GM23338 (cell line): ENCODE measurements at regions not wholly inside any gene's neighbourhood (a gene's known extent, or its start where the extent isn't known, plus 50 kb on each side); places are given as distances from the start of the nearest gene placed in this dataset.

Experiments
- ATAC-seq: fragments of 200-7000 bp; cut with Tn5 transposase; 3 replicates; pipeline ENCODE4 v1.9.1; 2020
- DNase-seq: peaks from one replicate; pipeline ENCODE4 v3.0.0-alpha.2; 2015; ENCODE audit warnings: low spot score
- H2AFZ ChIP-seq: fragments of 200-600 bp; sonication (generic); 2 replicates; pipeline ENCODE4 v1.8.0; 2016; ENCODE audit warnings: antibody characterized with exemption, mild to moderate bottlenecking, moderate library complexity
- H3F3A ChIP-seq: fragments of 200-600 bp; sonication (generic); replicated peaks from 2 replicates; pipeline ENCODE4 v1.8.0; 2017; ENCODE audit warnings: antibody characterized with exemption, mixed run types, low read depth
- H3K27ac ChIP-seq: fragments of 200-600 bp; sonication (generic); 2 replicates; pipeline ENCODE4 v1.6.1; 2016; ENCODE audit warnings: low read depth
- H3K27me3 ChIP-seq: fragments of 200-600 bp; sonication (generic); 2 replicates; pipeline ENCODE4 v1.8.0; 2016; ENCODE audit warnings: mild to moderate bottlenecking, mixed run types, moderate library complexity; ENCODE audit not compliant: insufficient read depth
- H3K36me3 ChIP-seq: fragments of 200-600 bp; sonication (generic); 2 replicates; pipeline ENCODE4 v1.8.0; 2016; ENCODE audit warnings: mild to moderate bottlenecking; ENCODE audit not compliant: insufficient read depth
- H3K4me1 ChIP-seq: fragments of 200-600 bp; sonication (generic); 2 replicates; pipeline ENCODE4 v1.8.0; 2016; ENCODE audit warnings: mild to moderate bottlenecking, moderate library complexity; ENCODE audit not compliant: insufficient read depth
- H3K4me2 ChIP-seq: fragments of 200-600 bp; sonication (generic); 2 replicates; pipeline ENCODE4 v1.7.1; 2017; ENCODE audit warnings: mixed run types
- H3K4me3 ChIP-seq: fragments of 200-600 bp; sonication (generic); 2 replicates; pipeline ENCODE4 v1.6.1; 2016; ENCODE audit warnings: mixed run types
- H3K79me2 ChIP-seq: fragments of 200-600 bp; sonication (generic); replicated peaks from 2 replicates; pipeline ENCODE4 v1.8.0; 2017; ENCODE audit warnings: mild to moderate bottlenecking; ENCODE audit not compliant: insufficient read depth
- H3K9me2 ChIP-seq: fragments of 200-600 bp; sonication (generic); 2 replicates; pipeline ENCODE4 v1.8.0; 2017; ENCODE audit not compliant: insufficient read depth
- H4K20me1 ChIP-seq: fragments of 200-600 bp; sonication (generic); replicated peaks from 2 replicates; pipeline ENCODE4 v1.8.0; 2017; ENCODE audit warnings: mild to moderate bottlenecking; ENCODE audit not compliant: insufficient read depth
- H3K27ac Mint-ChIP-seq: 2 replicates; pipeline ENCODE4 v1.8.0; 2020; ENCODE audit warnings: inconsistent platforms, mild to moderate bottlenecking, moderate library complexity, mixed read lengths
- H3K27me3 Mint-ChIP-seq: 3 replicates; pipeline ENCODE4 v1.8.0; 2022; ENCODE audit warnings: low read depth, mild to moderate bottlenecking, moderate library complexity, mixed read lengths, inconsistent platforms; ENCODE audit not compliant: insufficient read depth, poor library complexity
- H3K36me3 Mint-ChIP-seq: 3 replicates; pipeline ENCODE4 v1.8.0; 2021; ENCODE audit warnings: low read depth, mild to moderate bottlenecking, inconsistent platforms, moderate library complexity, mixed read lengths
- H3K4me1 Mint-ChIP-seq: 3 replicates; pipeline ENCODE4 v1.8.0; 2020; ENCODE audit warnings: mild to moderate bottlenecking, inconsistent platforms, mixed read lengths
- H3K4me3 Mint-ChIP-seq: 3 replicates; pipeline ENCODE4 v1.8.0; 2021; ENCODE audit warnings: moderate library complexity, mild to moderate bottlenecking, inconsistent platforms, mixed read lengths
- H3K9me3 Mint-ChIP-seq: 3 replicates; pipeline ENCODE4 v1.8.0; 2020; ENCODE audit warnings: moderate library complexity, mild to moderate bottlenecking, inconsistent platforms, mixed read lengths
- CREB1 ChIP-seq: fragments of 250-450 bp; sonication (Bioruptor Pico); IDR thresholded peaks from 2 replicates; pipeline ENCODE4 v1.5.0; 2020; ENCODE audit warnings: low read depth, mild to moderate bottlenecking, moderate library complexity
- CTCF ChIP-seq, 2 experiments: fragments of 200-600 bp in 1 of 2; sonication (generic) in 1 of 2; conservative IDR thresholded peaks; 2 replicates each; pipeline versions ENCODE4 v1.5.1 to v1.6.1; 2016 to 2017; ENCODE audit warnings: antibody characterized with exemption in 2 of 2, low read depth in 2 of 2, mild to moderate bottlenecking in 2 of 2, moderate library complexity in 1 of 2
- EZH2 ChIP-seq: fragments of 200-600 bp; sonication (generic); IDR thresholded peaks from one replicate; pipeline ENCODE4 v1.8.0; 2017; ENCODE audit warnings: antibody characterized with exemption, mild to moderate bottlenecking, low read depth; ENCODE audit not compliant: unreplicated experiment
- EZH2phosphoT487 ChIP-seq: fragments of 200-600 bp; sonication (generic); IDR thresholded peaks from one replicate; pipeline ENCODE4 v1.8.1; 2018; ENCODE audit warnings: antibody characterized with exemption; ENCODE audit not compliant: unreplicated experiment
- JUNB ChIP-seq: IDR thresholded peaks from one replicate; pipeline ENCODE4 v1.6.1; 2016; ENCODE audit warnings: antibody characterized with exemption; ENCODE audit not compliant: unreplicated experiment
- POLR2AphosphoS5 ChIP-seq: IDR thresholded peaks from 2 replicates; pipeline ENCODE4 v1.6.1; 2016; ENCODE audit warnings: antibody characterized with exemption, low read depth
- ZNF462 ChIP-seq: fragments of 250-450 bp; sonication (Bioruptor Pico); IDR thresholded peaks from 2 replicates; pipeline ENCODE4 v1.5.0; 2020; ENCODE audit warnings: mild to moderate bottlenecking, moderate library complexity

- Histone ChIP-seq H3F3A (no peaks in the 10 kb centered on the region), H3K4me1 (peaks cover 33% of the 10 kb centered on the region), H3K4me2 (no peak overlapping the region), H3K27ac (no peak overlapping the region), H2AFZ (no peak overlapping the region), H3K79me2 (no peaks in the 10 kb centered on the region), H3K36me3 (no peaks in the 10 kb centered on the region), H3K9me2 (peaks cover 23% of the 10 kb centered on the region; the same call in 1 of the 2 replicates), H4K20me1 (no peaks in the 10 kb centered on the region), H3K4me3 (no peak overlapping the region), H3K27me3 (peaks cover 9% of the 10 kb centered on the region; the same call in 1 of the 2 replicates)
- Mint-ChIP-seq H3K9me3 (no peaks in the 10 kb centered on the region), H3K4me3 (no peak overlapping the region; the same call in 2 of the 3 replicates), H3K36me3 (no peaks in the 10 kb centered on the region), H3K4me1 (peaks cover 33% of the 10 kb centered on the region), H3K27me3 (peaks cover 6% of the 10 kb centered on the region), H3K27ac (no peak overlapping the region)
- DNase-seq (no peak), ATAC-seq (no peak)
- no peak for TF ChIP-seq CREB1
- no peak for TF ChIP-seq ZNF462
- TF ChIP-seq JUNB = no peak
- TF ChIP-seq EZH2phosphoT487 = no peak
Measured at GRCh38 chr6:40916845-40917244, 122.2 kb downstream of the UNC5CL start.

- no peak overlapping the region for H3K4me3 Mint-ChIP-seq
- Histone ChIP-seq H3K27me3 (peaks cover 9% of the 10 kb centered on the region; the same call in 1 of the 2 replicates), H3K4me2 (no peak overlapping the region), H3F3A (no peaks in the 10 kb centered on the region), H3K36me3 (no peaks in the 10 kb centered on the region), H3K79me2 (no peaks in the 10 kb centered on the region), H3K4me1 (peaks cover 27% of the 10 kb centered on the region), H2AFZ (no peak overlapping the region), H3K4me3 (no peak overlapping the region), H3K9me2 (peaks cover 23% of the 10 kb centered on the region; the same call in 1 of the 2 replicates), H3K27ac (no peak overlapping the region), H4K20me1 (no peaks in the 10 kb centered on the region)
- peaks cover 29% of the 10 kb centered on the region for H3K4me1 Mint-ChIP-seq
- no peak for ATAC-seq
- no peak overlapping the region for H3K27ac Mint-ChIP-seq
- no peaks in the 10 kb centered on the region for H3K36me3 Mint-ChIP-seq
- TF ChIP-seq POLR2AphosphoS5 (no peak), CTCF (conservative IDR thresholded peaks at IDR 0.05; ENCODE audit: low read depth in 2 of 2) (no peak), EZH2 (no peak), EZH2phosphoT487 (no peak)
- H3K27me3 Mint-ChIP-seq = peaks cover 7% of the 10 kb centered on the region
- no peak for DNase-seq
- H3K9me3 Mint-ChIP-seq = no peaks in the 10 kb centered on the region
Measured at GRCh38 chr6:40915165-40915564, 123.9 kb downstream of the UNC5CL start.
